ENCODE measurements at regions not wholly inside any gene's neighbourhood (a gene's known extent, or its start where the extent isn't known, plus 50 kb on each side); places are given as distances from the start of the nearest gene placed in this dataset.
A peak's percentile ranks its signal among the peaks of the same experiment; 100 is the strongest.
"Not testable (repeated sequence)": the region's sequence is repeated elsewhere in the genome, so short reads cannot be mapped to it uniquely, and the experiment has no call there.

GRCh38 chrX:11836284-11836683 lies 78.2 kb downstream of the MSL3 start:
- DNase-seq (ENCODE audit: low read depth, low spot score): no peak
- H3K27ac ChIP-seq: no peak overlapping the region

- DNase-seq (ENCODE audit: low read depth, low spot score): no peak
- H3K27ac ChIP-seq: no peak overlapping the region
Measured at GRCh38 chrX:11837437-11837836, 79.4 kb downstream of the MSL3 start.

- no peak overlapping the region for H3K27ac ChIP-seq
- DNase-seq (ENCODE audit: low read depth, low spot score): no peak
Measured at GRCh38 chrX:11864171-11864570, 106.1 kb downstream of the MSL3 start.

- no peak for DNase-seq (ENCODE audit: low read depth, low spot score)
- no peak overlapping the region for H3K27ac ChIP-seq
Measured at GRCh38 chrX:11867610-11868345, 109.7 kb downstream of the MSL3 start.

- no peak for DNase-seq (ENCODE audit: low read depth, low spot score)
- no peak overlapping the region for H3K27ac ChIP-seq
Measured at GRCh38 chrX:11870789-11871188, 112.8 kb downstream of the MSL3 start.

GRCh38 chrX:11881485-11882170 lies 123.6 kb downstream of the MSL3 start:
- DNase-seq (ENCODE audit: low read depth, low spot score): no peak
- H3K27ac ChIP-seq: no peak overlapping the region

GRCh38 chrX:11886745-11887144 lies 128.7 kb downstream of the MSL3 start:
- no peak for DNase-seq (ENCODE audit: low read depth, low spot score)
- peak overlapping the region; percentile 24 for H3K27ac ChIP-seq

- DNase-seq (ENCODE audit: low read depth, low spot score): no peak
- H3K27ac ChIP-seq: peak overlapping the region; percentile 24
Measured at GRCh38 chrX:11887175-11887574, 129.1 kb downstream of the MSL3 start.

GRCh38 chrX:11888421-11888820 lies 130.4 kb downstream of the MSL3 start:
- DNase-seq (ENCODE audit: low read depth, low spot score): no peak
- H3K27ac ChIP-seq: no peak overlapping the region

- H3K27ac ChIP-seq: no peak overlapping the region
- DNase-seq (ENCODE audit: low read depth, low spot score): no peak
Measured at GRCh38 chrX:11889791-11890190, 131.8 kb downstream of the MSL3 start.

GRCh38 chrX:11890836-11891514 lies 132.9 kb downstream of the MSL3 start:
- no peak overlapping the region for H3K27ac ChIP-seq
- DNase-seq (ENCODE audit: low read depth, low spot score): no peak

- DNase-seq (ENCODE audit: low read depth, low spot score): no peak
- no peak overlapping the region for H3K27ac ChIP-seq
Measured at GRCh38 chrX:11893933-11894710, 136.1 kb downstream of the MSL3 start.

- no peak for DNase-seq (ENCODE audit: low read depth, low spot score)
- peak overlapping the region; percentile 50 for H3K27ac ChIP-seq
Measured at GRCh38 chrX:11899091-11899490, 141.1 kb downstream of the MSL3 start.

GRCh38 chrX:11905933-11906332 lies 147.9 kb downstream of the MSL3 start:
- not testable (repeated sequence) for DNase-seq (ENCODE audit: low read depth, low spot score); H3K27ac ChIP-seq

GRCh38 chrX:11908371-11908770 lies 150.3 kb downstream of the MSL3 start:
- H3K27ac ChIP-seq: no peak overlapping the region
- DNase-seq (ENCODE audit: low read depth, low spot score): no peak

GRCh38 chrX:11913001-11913400 lies 155.0 kb downstream of the MSL3 start:
- H3K27ac ChIP-seq: no peak overlapping the region
- no peak for DNase-seq (ENCODE audit: low read depth, low spot score)

GRCh38 chrX:11929476-11929875 lies 171.4 kb downstream of the MSL3 start:
- DNase-seq (ENCODE audit: low read depth, low spot score): no peak
- H3K27ac ChIP-seq: peak overlapping the region; percentile 32

GRCh38 chrX:11932423-11932822 lies 174.4 kb downstream of the MSL3 start:
- DNase-seq (ENCODE audit: low read depth, low spot score): no peak
- no peak overlapping the region for H3K27ac ChIP-seq

GRCh38 chrX:11934089-11934488 lies 176.1 kb downstream of the MSL3 start:
- DNase-seq (ENCODE audit: low read depth, low spot score): no peak
- no peak overlapping the region for H3K27ac ChIP-seq

- peak overlapping the region; percentile 25 for H3K27ac ChIP-seq
- no peak for DNase-seq (ENCODE audit: low read depth, low spot score)
Measured at GRCh38 chrX:11941571-11941970, 183.5 kb downstream of the MSL3 start.

- DNase-seq (ENCODE audit: low read depth, low spot score): no peak
- H3K27ac ChIP-seq: peak overlapping the region; percentile 26
Measured at GRCh38 chrX:11944501-11944900, 186.5 kb downstream of the MSL3 start.
